ENCODE measurements at regions not wholly inside any gene's neighbourhood (a gene's known extent, or its start where the extent isn't known, plus 50 kb on each side); places are given as distances from the start of the nearest gene placed in this dataset.
A peak's percentile ranks its signal among the peaks of the same experiment; 100 is the strongest.
"Not testable (repeated sequence)": the region's sequence is repeated elsewhere in the genome, so short reads cannot be mapped to it uniquely, and the experiment has no call there.

DNA sequence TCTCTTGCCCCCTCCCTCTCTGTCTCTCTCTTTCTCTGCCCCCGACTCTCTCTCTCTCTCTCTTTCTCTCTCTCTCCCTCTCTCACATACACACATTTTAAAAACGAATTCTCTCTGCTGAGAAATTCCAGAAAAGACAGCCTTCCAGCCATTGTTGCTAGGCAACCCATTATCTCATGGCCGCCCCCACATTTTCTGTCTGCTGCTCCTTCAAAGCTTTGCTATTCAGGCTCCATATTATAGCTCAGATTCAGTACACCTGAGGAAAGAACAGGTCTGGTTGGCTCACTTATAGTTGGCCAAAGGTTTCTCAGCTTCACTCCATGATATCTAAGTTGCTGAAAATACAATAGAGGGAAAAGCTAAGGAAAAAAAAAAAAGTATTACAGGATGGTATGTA is 174.4 kb upstream of the RADX start:
- Mint-ChIP-seq H3K4me1 (no peaks in the 10 kb centered on the region), H3K27me3 (peaks cover 2% of the 10 kb centered on the region), H3K36me3 (no peaks in the 10 kb centered on the region), H3K9me3 (no peaks in the 10 kb centered on the region), H3K27ac (no peak overlapping the region), H3K4me3 (no peak overlapping the region)

GRCh38 chrX:106450405-106450804 is 161.4 kb upstream of the RADX start:
- H3K4me3 Mint-ChIP-seq, result no peak overlapping the region
- H3K4me1 Mint-ChIP-seq, result no peaks in the 10 kb centered on the region
- no peaks in the 10 kb centered on the region for H3K9me3 Mint-ChIP-seq
- H3K27ac Mint-ChIP-seq, result no peak overlapping the region
- H3K36me3 Mint-ChIP-seq, result no peaks in the 10 kb centered on the region
- H3K27me3 Mint-ChIP-seq, result peaks cover 2% of the 10 kb centered on the region

DNA sequence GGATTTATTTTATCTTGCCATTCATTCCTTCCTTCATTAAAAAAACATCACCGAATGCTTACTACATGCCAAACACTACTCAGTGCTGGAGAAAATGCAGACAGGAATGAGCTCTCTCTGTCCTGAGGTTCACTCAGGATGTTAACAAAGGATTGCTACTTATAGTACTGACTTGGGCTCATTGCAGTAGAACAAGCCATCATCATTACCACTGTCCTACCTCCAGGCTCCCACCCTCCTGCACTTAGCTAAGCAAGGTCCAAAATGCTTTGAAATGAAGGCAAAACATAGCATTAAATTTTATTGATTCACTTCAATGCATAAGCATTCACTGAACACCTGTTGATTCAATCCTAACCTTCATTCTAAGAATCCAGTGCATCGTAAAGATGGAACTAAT is 159.8 kb upstream of the RADX start:
- H3K36me3 Mint-ChIP-seq, result no peaks in the 10 kb centered on the region
- no peaks in the 10 kb centered on the region for H3K4me1 Mint-ChIP-seq
- no peaks in the 10 kb centered on the region for H3K27me3 Mint-ChIP-seq
- H3K27ac Mint-ChIP-seq, result no peak overlapping the region
- H3K9me3 Mint-ChIP-seq, result no peaks in the 10 kb centered on the region
- H3K4me3 Mint-ChIP-seq, result no peak overlapping the region

- H3K4me3 Mint-ChIP-seq, result no peak overlapping the region
- no peaks in the 10 kb centered on the region for H3K9me3 Mint-ChIP-seq
- no peak overlapping the region for H3K27ac Mint-ChIP-seq
- H3K27me3 Mint-ChIP-seq, result no peaks in the 10 kb centered on the region
- no peaks in the 10 kb centered on the region for H3K36me3 Mint-ChIP-seq
- H3K4me1 Mint-ChIP-seq, result no peaks in the 10 kb centered on the region
Observed at GRCh38 chrX:106454991-106455390, 156.8 kb upstream of the RADX start.

DNA sequence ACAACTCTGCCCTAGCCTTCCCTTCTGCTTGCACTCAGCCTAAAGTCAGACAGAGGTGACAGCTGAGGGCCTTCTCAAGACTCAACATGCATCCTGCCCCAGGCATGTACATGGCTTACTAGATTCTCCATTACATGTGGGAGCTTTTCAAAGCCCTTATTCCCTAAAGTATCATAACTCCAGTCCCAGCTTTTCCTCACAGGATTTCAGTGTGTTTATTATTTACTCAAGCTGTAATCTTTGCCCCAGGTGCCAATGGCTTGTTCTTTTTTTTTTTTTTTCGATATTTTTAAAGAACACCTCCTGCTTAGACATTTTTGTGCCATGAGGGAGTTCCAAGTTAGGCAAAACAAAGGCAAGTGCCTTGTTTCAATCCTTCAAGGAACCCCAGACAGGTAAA is 154.0 kb upstream of the RADX start:
- no peaks in the 10 kb centered on the region for H3K27me3 Mint-ChIP-seq
- no peak overlapping the region for H3K27ac Mint-ChIP-seq
- no peaks in the 10 kb centered on the region for H3K4me1 Mint-ChIP-seq
- no peaks in the 10 kb centered on the region for H3K36me3 Mint-ChIP-seq
- no peak overlapping the region for H3K4me3 Mint-ChIP-seq
- H3K9me3 Mint-ChIP-seq, result no peaks in the 10 kb centered on the region

GRCh38 chrX:106467422-106467821 is 144.4 kb upstream of the RADX start:
- Mint-ChIP-seq H3K27me3 (no peaks in the 10 kb centered on the region), H3K36me3 (no peaks in the 10 kb centered on the region), H3K27ac (no peak overlapping the region), H3K4me3 (no peak overlapping the region), H3K4me1 (no peaks in the 10 kb centered on the region), H3K9me3 (no peaks in the 10 kb centered on the region)

- Mint-ChIP-seq H3K9me3 (no peaks in the 10 kb centered on the region), H3K4me3 (no peak overlapping the region), H3K27ac (no peak overlapping the region), H3K27me3 (no peaks in the 10 kb centered on the region), H3K36me3 (no peaks in the 10 kb centered on the region), H3K4me1 (no peaks in the 10 kb centered on the region)
Observed at GRCh38 chrX:106467943-106468342, 143.8 kb upstream of the RADX start.

- H3K27ac Mint-ChIP-seq, result no peak overlapping the region
- no peaks in the 10 kb centered on the region for H3K27me3 Mint-ChIP-seq
- H3K9me3 Mint-ChIP-seq, result no peaks in the 10 kb centered on the region
- H3K36me3 Mint-ChIP-seq, result no peaks in the 10 kb centered on the region
- no peaks in the 10 kb centered on the region for H3K4me1 Mint-ChIP-seq
- H3K4me3 Mint-ChIP-seq, result no peak overlapping the region
Observed at GRCh38 chrX:106468433-106468832, 143.3 kb upstream of the RADX start.

- H3K27me3 Mint-ChIP-seq, result no peaks in the 10 kb centered on the region
Observed at GRCh38 chrX:106479920-106480319, 131.9 kb upstream of the RADX start.

DNA sequence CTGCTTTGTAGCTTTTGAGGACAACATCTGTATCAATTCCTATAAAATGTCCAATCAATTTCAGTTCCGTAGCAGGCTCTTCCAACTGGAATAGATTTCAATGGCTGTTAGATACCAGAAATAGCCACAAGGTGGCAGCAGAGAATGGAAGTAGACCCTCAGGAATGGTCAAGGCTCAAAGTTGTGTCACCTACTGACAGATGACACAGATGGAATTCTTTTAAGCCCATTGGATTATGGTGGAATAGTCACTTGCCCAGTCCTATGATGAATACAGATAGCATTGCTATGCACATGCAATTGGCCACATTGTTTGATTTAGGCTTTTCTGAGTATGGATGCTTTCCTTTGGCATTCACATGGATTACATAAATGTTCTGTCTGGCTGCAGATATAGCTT is 130.4 kb upstream of the RADX start:
- Mint-ChIP-seq H3K9me3 (no peaks in the 10 kb centered on the region), H3K4me3 (no peak overlapping the region), H3K36me3 (no peaks in the 10 kb centered on the region), H3K27me3 (no peaks in the 10 kb centered on the region), H3K27ac (no peak overlapping the region), H3K4me1 (peaks cover 21% of the 10 kb centered on the region)

More at GRCh38 chrX:106479920-106480319, 131.9 kb upstream of the RADX start:
- no peaks in the 10 kb centered on the region for H3K36me3 Mint-ChIP-seq
- peaks cover 13% of the 10 kb centered on the region for H3K4me1 Mint-ChIP-seq
- no peaks in the 10 kb centered on the region for H3K9me3 Mint-ChIP-seq
- H3K27ac Mint-ChIP-seq, result no peak overlapping the region
- no peak overlapping the region for H3K4me3 Mint-ChIP-seq

DNA sequence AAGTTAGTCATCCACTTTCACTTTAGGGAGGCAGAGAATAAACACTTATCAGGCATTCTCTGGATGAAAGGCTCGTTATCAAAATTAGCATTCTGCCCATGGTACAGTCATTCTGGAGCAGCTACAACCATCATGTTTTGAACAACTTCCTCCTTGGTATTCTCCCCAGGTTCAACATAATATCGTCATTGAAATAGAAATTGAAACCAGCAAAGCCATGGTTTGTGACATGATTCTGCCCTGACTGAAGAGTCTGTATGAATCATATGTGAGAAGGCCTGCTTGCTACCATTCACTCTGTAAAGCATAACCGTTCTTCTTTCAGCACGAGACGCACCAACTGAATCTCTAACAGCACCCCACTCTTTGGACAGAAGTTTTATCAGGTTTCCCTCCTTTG is 127.5 kb upstream of the RADX start:
- peak overlapping the region; percentile 93 for H3K27ac Mint-ChIP-seq
- no peaks in the 10 kb centered on the region for H3K9me3 Mint-ChIP-seq
- H3K4me3 Mint-ChIP-seq, result peak overlapping the region; percentile 76
- no peaks in the 10 kb centered on the region for H3K36me3 Mint-ChIP-seq
- peaks cover 21% of the 10 kb centered on the region for H3K4me1 Mint-ChIP-seq
- H3K27me3 Mint-ChIP-seq, result no peaks in the 10 kb centered on the region

DNA sequence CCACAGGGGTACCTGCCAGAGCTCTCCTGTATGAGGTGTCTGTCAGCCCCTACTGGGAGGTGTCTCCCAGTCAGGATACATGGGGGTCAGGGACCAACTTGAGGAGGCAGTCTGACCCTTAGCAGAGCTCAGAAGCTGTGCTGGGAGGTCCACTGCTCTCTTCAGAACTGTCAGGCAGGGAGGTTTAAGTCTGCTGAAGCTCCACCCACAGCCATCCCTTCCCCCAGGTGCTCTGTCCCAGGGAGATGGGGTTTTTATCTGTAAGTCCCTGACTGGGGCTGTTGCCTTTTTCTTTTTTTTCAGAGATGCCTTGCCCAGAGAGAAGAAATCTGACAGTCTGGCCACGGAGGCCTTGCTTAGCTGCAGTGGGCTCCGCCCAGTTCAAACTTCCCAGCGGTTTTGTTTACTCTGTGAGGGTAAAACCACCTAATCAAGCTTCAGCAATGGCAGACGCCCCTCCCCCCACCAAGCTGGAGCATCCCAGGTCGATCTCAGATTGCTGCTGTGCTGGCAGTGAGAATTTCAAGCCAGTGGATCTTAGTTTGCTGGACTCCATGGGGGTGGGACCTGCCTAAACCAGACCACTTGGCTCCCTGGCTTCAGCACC is 118.5 kb upstream of the RADX start:
- H3K27ac Mint-ChIP-seq, H3K4me3 Mint-ChIP-seq, H3K9me3 Mint-ChIP-seq, H3K27me3 Mint-ChIP-seq, H3K36me3 Mint-ChIP-seq, H3K4me1 Mint-ChIP-seq: not testable (repeated sequence)

DNA sequence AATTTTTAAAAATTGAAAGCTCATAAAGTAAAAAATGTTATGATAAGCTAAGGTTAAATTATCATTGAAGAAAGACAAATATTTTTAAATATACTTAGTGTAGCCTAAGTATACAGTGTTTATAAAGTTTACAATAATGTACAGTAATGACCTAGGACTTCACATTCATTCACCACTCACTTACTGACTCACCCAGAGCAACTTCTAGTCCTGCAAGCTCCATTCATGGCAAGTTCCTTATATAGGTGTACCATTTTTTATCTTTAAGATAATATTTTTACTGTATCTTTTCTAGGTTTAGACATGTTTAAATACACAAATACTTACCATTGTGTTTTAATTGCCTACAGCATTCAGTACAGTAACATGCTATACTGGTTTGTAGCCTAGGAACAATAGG is 112.3 kb upstream of the RADX start:
- Mint-ChIP-seq H3K9me3 (no peaks in the 10 kb centered on the region), H3K27me3 (no peaks in the 10 kb centered on the region), H3K4me1 (peaks cover 14% of the 10 kb centered on the region), H3K27ac (no peak overlapping the region), H3K4me3 (no peak overlapping the region), H3K36me3 (no peaks in the 10 kb centered on the region)

DNA sequence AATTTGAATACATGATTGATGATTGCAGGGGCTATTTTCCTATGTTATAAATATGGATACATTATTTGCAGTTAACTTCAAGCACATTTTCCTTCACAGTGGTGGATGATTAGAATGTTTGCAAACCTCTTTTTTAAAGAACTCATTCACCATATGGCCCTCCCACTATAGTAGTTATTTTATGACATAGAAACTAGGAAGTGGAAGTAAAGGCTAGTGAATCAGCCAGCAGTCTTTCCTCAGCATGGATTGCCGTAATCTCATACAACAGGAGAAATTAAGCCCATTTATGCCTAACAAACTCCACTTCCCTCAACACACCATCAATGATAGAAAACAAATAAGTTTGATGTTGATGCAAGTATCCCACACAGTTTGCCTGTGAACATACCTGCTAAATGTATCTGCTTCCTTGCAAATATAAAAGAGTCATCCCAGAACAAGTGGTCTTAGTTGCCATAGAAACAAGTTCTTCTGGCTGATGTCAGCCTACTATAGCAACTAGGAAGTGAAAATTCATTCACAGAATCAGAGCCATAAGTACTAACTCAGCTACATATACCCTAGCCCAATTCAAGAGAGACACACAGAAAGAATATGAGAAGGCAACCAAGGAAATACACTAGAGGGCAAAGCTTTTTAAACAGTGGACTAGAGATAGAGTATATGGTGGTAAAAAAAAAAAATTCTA is 100.9 kb upstream of the RADX start:
- H3K4me1 Mint-ChIP-seq, result no peaks in the 10 kb centered on the region
- H3K36me3 Mint-ChIP-seq, result no peaks in the 10 kb centered on the region
- H3K27me3 Mint-ChIP-seq, result no peaks in the 10 kb centered on the region
- no peak overlapping the region for H3K27ac Mint-ChIP-seq
- H3K4me3 Mint-ChIP-seq, result no peak overlapping the region
- no peaks in the 10 kb centered on the region for H3K9me3 Mint-ChIP-seq
